Panc1 (cell line): ENCODE measurements at regions not wholly inside any gene's neighbourhood (a gene's known extent, or its start where the extent isn't known, plus 50 kb on each side); places are given as distances from the start of the nearest gene placed in this dataset.

Source experiments
- POLR2AphosphoS5 ChIP-seq: IDR thresholded peaks from 2 replicates; pipeline ENCODE4 v1.6.1; 2012; ENCODE audit warnings: mild to moderate bottlenecking, low read depth, low read length, moderate library complexity
- REST ChIP-seq, 2 experiments: IDR thresholded peaks; 2 replicates each; pipeline ENCODE4 v1.6.1; 2011 to 2012; ENCODE audit warnings: low read depth in 2 of 2, control low read depth in 1 of 2, low read length in 1 of 2, mild to moderate bottlenecking in 1 of 2, moderate library complexity in 1 of 2; ENCODE audit not compliant: insufficient read depth in 1 of 2
- SIN3A ChIP-seq: IDR thresholded peaks from 2 replicates; pipeline ENCODE4 v1.6.1; 2012; ENCODE audit warnings: low read depth, mild to moderate bottlenecking, low read length, moderate library complexity, borderline replicate concordance; ENCODE audit not compliant: insufficient read depth
- TCF7L2 ChIP-seq: IDR thresholded peaks from 2 replicates; pipeline ENCODE4 v1.6.1; 2011; ENCODE audit warnings: mild to moderate bottlenecking, low read depth, low read length, inconsistent platforms
- TF ChIP-seq, protein P1 (sequence below): fragments of 450-650 bp; IDR thresholded peaks from 2 replicates; pipeline ENCODE4 v1.5.1; 2017; ENCODE audit warnings: mild to moderate bottlenecking

DNA sequence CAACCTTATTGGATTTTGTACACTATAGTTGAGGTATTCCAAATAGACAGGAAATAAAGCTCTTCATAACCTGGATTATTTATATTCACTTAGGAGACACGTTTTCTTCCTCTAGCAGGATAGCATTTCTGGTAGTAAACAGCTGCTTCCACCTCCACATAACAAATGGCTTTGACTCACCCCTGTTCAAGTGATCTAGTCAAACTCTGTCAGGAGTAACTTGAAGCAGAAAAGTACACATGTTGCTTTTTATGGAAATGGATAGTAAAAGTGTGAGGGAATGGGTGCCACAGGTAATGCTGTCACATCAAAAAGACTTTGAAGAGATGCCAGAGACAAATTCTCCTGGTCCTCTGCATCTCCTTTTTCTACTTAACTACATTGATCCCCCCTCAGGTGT is 258.7 kb upstream of the SLC7A11 start:
- TF ChIP-seq, protein P1, sequence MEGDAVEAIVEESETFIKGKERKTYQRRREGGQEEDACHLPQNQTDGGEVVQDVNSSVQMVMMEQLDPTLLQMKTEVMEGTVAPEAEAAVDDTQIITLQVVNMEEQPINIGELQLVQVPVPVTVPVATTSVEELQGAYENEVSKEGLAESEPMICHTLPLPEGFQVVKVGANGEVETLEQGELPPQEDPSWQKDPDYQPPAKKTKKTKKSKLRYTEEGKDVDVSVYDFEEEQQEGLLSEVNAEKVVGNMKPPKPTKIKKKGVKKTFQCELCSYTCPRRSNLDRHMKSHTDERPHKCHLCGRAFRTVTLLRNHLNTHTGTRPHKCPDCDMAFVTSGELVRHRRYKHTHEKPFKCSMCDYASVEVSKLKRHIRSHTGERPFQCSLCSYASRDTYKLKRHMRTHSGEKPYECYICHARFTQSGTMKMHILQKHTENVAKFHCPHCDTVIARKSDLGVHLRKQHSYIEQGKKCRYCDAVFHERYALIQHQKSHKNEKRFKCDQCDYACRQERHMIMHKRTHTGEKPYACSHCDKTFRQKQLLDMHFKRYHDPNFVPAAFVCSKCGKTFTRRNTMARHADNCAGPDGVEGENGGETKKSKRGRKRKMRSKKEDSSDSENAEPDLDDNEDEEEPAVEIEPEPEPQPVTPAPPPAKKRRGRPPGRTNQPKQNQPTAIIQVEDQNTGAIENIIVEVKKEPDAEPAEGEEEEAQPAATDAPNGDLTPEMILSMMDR = no peak
- TF ChIP-seq REST (IDR thresholded peaks at IDR 0.05; ENCODE audit: insufficient read depth in 1 of 2, low read depth in 2 of 2, low read length in 1 of 2) (no peak), POLR2AphosphoS5 (no peak), SIN3A (no peak), TCF7L2 (no peak)
